SK-N-MC (cell line): ENCODE measurements at regions not wholly inside any gene's neighbourhood (a gene's known extent, or its start where the extent isn't known, plus 50 kb on each side); places are given as distances from the start of the nearest gene placed in this dataset.

Source experiments
- DNase-seq: peaks from one replicate; pipeline ENCODE4 v3.0.0-alpha.2; 2011; ENCODE audit warnings: low read depth, low spot score
- H3K27ac ChIP-seq: fragments of 200-600 bp; sonication (generic); 2 replicates; pipeline ENCODE4 v1.5.1; 2016; ENCODE audit warnings: mixed run types
- H3K36me3 ChIP-seq: fragments of 200-600 bp; sonication (generic); 2 replicates; pipeline ENCODE4 v1.6.1; 2017; ENCODE audit warnings: antibody characterized with exemption, low read length, mixed read lengths; ENCODE audit not compliant: insufficient read depth
- H3K4me3 ChIP-seq: fragments of 200-600 bp; sonication (generic); 2 replicates; pipeline ENCODE4 v1.5.1; 2016
- H3K9ac ChIP-seq: fragments of 200-600 bp; sonication (generic); 2 replicates; pipeline ENCODE4 v1.8.0; 2017; ENCODE audit warnings: mixed run types, mixed read lengths; ENCODE audit not compliant: insufficient read length
- H3K9me3 ChIP-seq: fragments of 200-600 bp; sonication (generic); 2 replicates; pipeline ENCODE4 v1.6.1; 2017; ENCODE audit warnings: low read depth, mild to moderate bottlenecking, antibody characterized with exemption, low read length, moderate library complexity, mixed read lengths
- EZH2 ChIP-seq: fragments of 200-600 bp; sonication (generic); IDR thresholded peaks from one replicate; pipeline ENCODE4 v1.6.1; 2017; ENCODE audit warnings: antibody characterized with exemption
- FOXP2 ChIP-seq: optimal IDR thresholded peaks from 2 replicates; pipeline ENCODE3; 2011; ENCODE audit warnings: mild to moderate bottlenecking, moderate library complexity; ENCODE audit not compliant: insufficient read depth; ENCODE audit errors: extremely low read length, control extremely low read depth
- POLR2AphosphoS5 ChIP-seq: IDR thresholded peaks from 2 replicates; pipeline ENCODE4 v1.6.1; 2012; ENCODE audit warnings: mild to moderate bottlenecking, low read depth, low read length, borderline replicate concordance

GRCh38 chr11:109726061-109726460 is 304.1 kb downstream of the C11orf87 start:
- H3K27ac ChIP-seq, result no peak overlapping the region
- no peaks in the 10 kb centered on the region for H3K36me3 ChIP-seq
- no peaks in the 10 kb centered on the region for H3K9me3 ChIP-seq
- DNase-seq, result no peak
- TF ChIP-seq FOXP2 (no peak), EZH2 (no peak), POLR2AphosphoS5 (no peak)
- H3K4me3 ChIP-seq, result no peak overlapping the region
- H3K9ac ChIP-seq, result no peak overlapping the region

GRCh38 chr11:109728056-109728455 is 306.1 kb downstream of the C11orf87 start:
- Histone ChIP-seq H3K27ac (no peak overlapping the region), H3K9me3 (no peaks in the 10 kb centered on the region), H3K4me3 (no peak overlapping the region), H3K36me3 (no peaks in the 10 kb centered on the region), H3K9ac (no peak overlapping the region)
- DNase-seq, result no peak
- no peak for TF ChIP-seq EZH2
- no peak for TF ChIP-seq POLR2AphosphoS5
- no peak for TF ChIP-seq FOXP2

- no peak for TF ChIP-seq EZH2
- TF ChIP-seq FOXP2, result no peak
- no peak for TF ChIP-seq POLR2AphosphoS5
- no peak overlapping the region for H3K9ac ChIP-seq
Observed at GRCh38 chr11:109729761-109730160, 307.8 kb downstream of the C11orf87 start.

GRCh38 chr11:109730669-109731068 is 308.7 kb downstream of the C11orf87 start:
- Histone ChIP-seq H3K9me3 (no peaks in the 10 kb centered on the region), H3K9ac (no peak overlapping the region), H3K27ac (no peak overlapping the region), H3K4me3 (no peak overlapping the region), H3K36me3 (no peaks in the 10 kb centered on the region)
- DNase-seq, result no peak
- TF ChIP-seq EZH2 (no peak), POLR2AphosphoS5 (no peak), FOXP2 (no peak)

More at GRCh38 chr11:109729761-109730160, 307.8 kb downstream of the C11orf87 start:
- H3K36me3 ChIP-seq, result no peaks in the 10 kb centered on the region
- no peak overlapping the region for H3K27ac ChIP-seq
- no peak for DNase-seq
- no peaks in the 10 kb centered on the region for H3K9me3 ChIP-seq
- no peak overlapping the region for H3K4me3 ChIP-seq

- H3K9me3 ChIP-seq, result no peaks in the 10 kb centered on the region
- no peak for TF ChIP-seq FOXP2
- TF ChIP-seq POLR2AphosphoS5, result no peak
- no peak for TF ChIP-seq EZH2
- no peak overlapping the region for H3K9ac ChIP-seq
- no peak overlapping the region for H3K27ac ChIP-seq
- no peaks in the 10 kb centered on the region for H3K36me3 ChIP-seq
- no peak for DNase-seq
- H3K4me3 ChIP-seq, result no peak overlapping the region
Observed at GRCh38 chr11:109731451-109731850, 309.5 kb downstream of the C11orf87 start.

GRCh38 chr11:109733245-109733644 is 311.3 kb downstream of the C11orf87 start:
- Histone ChIP-seq H3K36me3 (no peaks in the 10 kb centered on the region), H3K9ac (no peak overlapping the region), H3K4me3 (no peak overlapping the region), H3K27ac (no peak overlapping the region), H3K9me3 (no peaks in the 10 kb centered on the region)
- DNase-seq, result no peak
- no peak for TF ChIP-seq FOXP2
- TF ChIP-seq POLR2AphosphoS5, result no peak
- TF ChIP-seq EZH2, result no peak

- DNase-seq, result no peak
- H3K27ac ChIP-seq, result no peak overlapping the region
- H3K9ac ChIP-seq, result no peak overlapping the region
- H3K36me3 ChIP-seq, result no peaks in the 10 kb centered on the region
- TF ChIP-seq FOXP2 (no peak), EZH2 (no peak), POLR2AphosphoS5 (no peak)
- no peaks in the 10 kb centered on the region for H3K9me3 ChIP-seq
- no peak overlapping the region for H3K4me3 ChIP-seq
Observed at GRCh38 chr11:109734566-109734965, 312.6 kb downstream of the C11orf87 start.

- no peak for DNase-seq
- TF ChIP-seq FOXP2, result no peak
- no peak for TF ChIP-seq POLR2AphosphoS5
- no peak for TF ChIP-seq EZH2
Observed at GRCh38 chr11:109735128-109735527, 313.1 kb downstream of the C11orf87 start.

GRCh38 chr11:109739379-109739778 is 317.4 kb downstream of the C11orf87 start:
- Histone ChIP-seq H3K36me3 (no peaks in the 10 kb centered on the region), H3K27ac (no peak overlapping the region), H3K9me3 (no peaks in the 10 kb centered on the region), H3K9ac (no peak overlapping the region), H3K4me3 (no peak overlapping the region)
- DNase-seq, result no peak
- no peak for TF ChIP-seq EZH2
- no peak for TF ChIP-seq FOXP2
- no peak for TF ChIP-seq POLR2AphosphoS5

More at GRCh38 chr11:109735128-109735527, 313.1 kb downstream of the C11orf87 start:
- no peaks in the 10 kb centered on the region for H3K9me3 ChIP-seq
- no peak overlapping the region for H3K4me3 ChIP-seq
- H3K36me3 ChIP-seq, result no peaks in the 10 kb centered on the region
- no peak overlapping the region for H3K27ac ChIP-seq
- no peak overlapping the region for H3K9ac ChIP-seq
